ENCODE measurements at regions not wholly inside any gene's neighbourhood (a gene's known extent, or its start where the extent isn't known, plus 50 kb on each side); places are given as distances from the start of the nearest gene placed in this dataset.

DNA sequence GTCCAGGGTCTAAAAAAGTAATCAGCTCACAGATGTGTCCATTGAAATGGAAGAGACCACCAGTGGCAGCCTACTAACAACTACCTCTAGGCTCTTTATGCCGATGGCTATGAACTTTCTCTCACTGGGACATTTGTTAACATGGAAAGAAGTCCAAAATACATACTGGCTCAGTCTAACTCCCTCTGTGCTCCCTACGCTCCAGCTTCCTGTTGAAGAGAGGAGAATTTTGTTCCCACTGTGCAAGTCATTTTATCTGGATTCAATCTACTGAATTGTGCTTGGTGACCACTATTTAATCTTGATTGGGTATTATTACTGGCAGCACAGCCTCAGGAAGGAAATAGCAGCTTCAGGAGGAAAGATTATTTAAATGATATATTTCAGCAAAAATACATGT, 128.8 kb upstream of the ARGLU1 start:
- ATAC-seq (no peak), DNase-seq (ENCODE audit: low spot score) (no peak)
- intact Hi-C loops (cut with DNase I), result no loop called here

DNA sequence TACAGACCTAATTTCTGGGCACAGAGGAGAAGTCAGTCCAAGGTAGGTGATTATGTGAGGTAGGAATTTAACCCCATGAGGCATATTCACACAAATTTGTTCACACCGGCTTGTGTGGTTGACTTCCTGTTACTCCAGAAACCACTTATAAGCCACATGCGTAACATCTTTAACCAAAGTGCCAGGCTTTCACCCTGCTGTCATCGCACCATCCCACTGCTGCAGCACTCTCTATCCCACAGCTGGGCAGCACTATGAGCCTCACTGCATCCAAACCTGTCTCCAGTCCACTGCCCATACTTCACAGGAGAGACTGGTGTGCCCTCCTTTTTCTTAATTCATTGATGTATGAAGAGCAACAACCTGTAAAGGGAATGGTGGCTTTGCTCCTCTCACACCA, 128.2 kb upstream of the ARGLU1 start:
- DNase-seq (ENCODE audit: low spot score) (no peak), ATAC-seq (no peak)
- intact Hi-C loops (cut with DNase I), result no loop called here

DNA sequence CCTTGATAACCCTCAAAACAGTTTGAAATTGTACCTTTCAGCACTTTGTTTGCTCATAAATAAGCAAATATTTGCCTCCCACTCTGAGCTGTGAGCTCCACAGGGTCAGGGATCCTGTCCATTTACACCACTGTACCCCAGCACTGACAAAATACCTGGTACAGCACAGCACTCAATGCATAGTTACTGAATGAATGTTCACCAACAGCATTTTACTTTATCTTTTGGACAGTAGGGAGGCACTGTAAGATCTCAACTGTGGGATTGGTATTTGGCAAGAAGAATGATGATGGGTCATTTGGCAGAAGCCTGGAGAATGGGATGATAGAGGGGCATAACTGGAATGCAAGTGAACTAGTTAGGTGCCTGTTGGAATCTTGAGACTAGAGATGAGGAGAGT, 127.2 kb upstream of the ARGLU1 start:
- intact Hi-C loops (cut with DNase I), result no loop called here
- no peak for ATAC-seq
- DNase-seq (ENCODE audit: low spot score), result no peak

GRCh38 chr13:106691861-106692260, 123.9 kb upstream of the ARGLU1 start:
- ATAC-seq, result no peak

GRCh38 chr13:106691341-106691740, 123.4 kb upstream of the ARGLU1 start:
- ATAC-seq (no peak), DNase-seq (ENCODE audit: low spot score) (no peak)
- intact Hi-C loops (cut with DNase I), result no loop called here

More at GRCh38 chr13:106691861-106692260, 123.9 kb upstream of the ARGLU1 start:
- DNase-seq (ENCODE audit: low spot score), result no peak
- intact Hi-C loops (cut with DNase I), result no loop called here

DNA sequence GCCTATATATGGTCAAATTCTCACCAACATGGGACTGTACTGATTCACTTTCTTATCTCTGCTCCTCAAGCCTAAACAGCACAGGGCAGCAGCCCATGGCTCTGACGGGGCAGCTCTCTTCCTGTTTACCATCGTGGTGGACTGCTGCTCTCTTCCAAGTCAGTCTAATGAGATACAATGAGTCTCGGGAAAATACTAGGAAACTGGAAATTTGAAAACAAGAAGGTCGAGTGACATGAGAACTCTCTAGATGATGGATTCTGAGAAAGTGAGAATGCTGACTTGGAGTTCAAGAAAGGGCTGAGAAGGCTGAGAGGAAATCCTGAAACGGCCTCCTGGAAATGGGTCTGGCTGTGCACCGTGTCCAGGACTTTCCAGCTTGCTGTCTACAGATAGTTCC, 122.8 kb upstream of the ARGLU1 start:
- DNase-seq (ENCODE audit: low spot score) (no peak), ATAC-seq (no peak)

DNA sequence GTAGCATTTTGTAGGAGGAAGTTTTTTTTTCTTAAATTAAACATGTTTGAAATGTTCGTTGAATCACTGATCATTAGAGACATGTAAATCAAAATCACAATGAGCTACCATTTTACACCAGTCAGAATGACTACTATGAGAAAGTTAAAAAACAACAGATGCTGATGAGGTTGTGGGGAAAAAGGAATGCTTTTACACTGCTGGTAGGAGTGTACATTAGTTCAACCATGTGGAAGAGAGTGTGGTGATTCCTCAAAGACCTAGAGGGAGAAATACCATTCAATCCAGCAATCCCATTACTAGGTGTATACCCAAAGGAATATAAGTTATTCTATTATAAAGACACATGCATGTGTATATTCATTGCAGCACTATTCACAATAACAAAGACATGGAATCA, 122.0 kb upstream of the ARGLU1 start:
- ATAC-seq (no peak), DNase-seq (ENCODE audit: low spot score) (no peak)

More for the DNA sequence above, 122.8 kb upstream of the ARGLU1 start:
- intact Hi-C loops (cut with DNase I), result no loop called here

DNA sequence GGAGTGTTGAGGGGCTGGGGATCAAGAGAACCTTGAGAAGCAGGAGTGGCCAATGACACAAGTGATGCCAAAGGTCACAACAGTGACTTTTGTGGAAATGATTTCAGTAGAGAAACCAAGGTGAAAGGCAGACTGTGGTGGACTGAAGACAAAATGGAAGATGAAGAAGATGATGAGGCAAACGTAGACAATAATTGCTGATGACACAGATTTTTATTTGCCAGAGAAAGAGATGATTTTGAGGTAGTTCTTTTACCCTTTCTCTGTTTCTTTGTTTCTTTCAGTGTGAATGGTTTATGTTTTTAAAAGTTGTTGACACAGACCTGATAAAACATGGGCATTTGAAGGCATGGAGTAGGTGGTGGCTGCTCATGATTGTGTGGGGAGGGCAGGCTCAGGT, 121.0 kb upstream of the ARGLU1 start:
- DNase-seq (ENCODE audit: low spot score) (no peak), ATAC-seq (no peak)
- intact Hi-C loops (cut with DNase I), result no loop called here

More for the DNA sequence above, 122.0 kb upstream of the ARGLU1 start:
- intact Hi-C loops (cut with DNase I), result no loop called here

- ATAC-seq, result no peak
- intact Hi-C loops (cut with DNase I), result no loop called here
- no peak for DNase-seq (ENCODE audit: low spot score)
These were observed 118.2 kb upstream of the ARGLU1 start for GRCh38 chr13:106686163-106686562.

GRCh38 chr13:106685143-106685542, 117.2 kb upstream of the ARGLU1 start:
- intact Hi-C loops (cut with DNase I), result no loop called here
- no peak for ATAC-seq
- no peak for DNase-seq (ENCODE audit: low spot score)

GRCh38 chr13:106683918-106684317, 116.0 kb upstream of the ARGLU1 start:
- DNase-seq (ENCODE audit: low spot score) (no peak), ATAC-seq (no peak)
- intact Hi-C loops (cut with DNase I), result no loop called here

DNA sequence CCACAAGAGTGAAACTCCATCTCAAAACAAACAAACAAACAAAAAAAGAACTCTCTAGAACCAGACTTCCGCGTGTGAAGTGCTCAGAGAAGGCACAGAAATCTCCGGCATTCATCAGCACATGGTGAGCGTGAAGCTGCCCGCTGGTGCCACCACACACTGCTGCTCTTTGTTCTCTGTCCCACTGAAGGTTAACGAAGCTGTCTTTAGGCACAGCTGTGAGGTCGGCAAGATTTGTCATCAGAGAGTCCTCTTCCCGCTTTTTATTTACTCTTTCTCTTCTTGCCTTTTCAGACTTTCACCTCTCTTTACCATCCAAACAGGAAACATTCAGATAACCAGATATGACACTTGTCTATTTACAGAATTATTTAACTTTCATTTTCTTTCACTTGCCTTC, 115.2 kb upstream of the ARGLU1 start:
- no peak for ATAC-seq
- intact Hi-C loops (cut with DNase I), result no loop called here
- DNase-seq (ENCODE audit: low spot score), result no peak

GRCh38 chr13:106681997-106682396, 114.1 kb upstream of the ARGLU1 start:
- intact Hi-C loops (cut with DNase I), result no loop called here
- ATAC-seq, result no peak

GRCh38 chr13:106681536-106681935, 113.6 kb upstream of the ARGLU1 start:
- DNase-seq (ENCODE audit: low spot score) (no peak), ATAC-seq (no peak)
- intact Hi-C loops (cut with DNase I), result no loop called here

More at GRCh38 chr13:106681997-106682396, 114.1 kb upstream of the ARGLU1 start:
- DNase-seq (ENCODE audit: low spot score), result no peak

DNA sequence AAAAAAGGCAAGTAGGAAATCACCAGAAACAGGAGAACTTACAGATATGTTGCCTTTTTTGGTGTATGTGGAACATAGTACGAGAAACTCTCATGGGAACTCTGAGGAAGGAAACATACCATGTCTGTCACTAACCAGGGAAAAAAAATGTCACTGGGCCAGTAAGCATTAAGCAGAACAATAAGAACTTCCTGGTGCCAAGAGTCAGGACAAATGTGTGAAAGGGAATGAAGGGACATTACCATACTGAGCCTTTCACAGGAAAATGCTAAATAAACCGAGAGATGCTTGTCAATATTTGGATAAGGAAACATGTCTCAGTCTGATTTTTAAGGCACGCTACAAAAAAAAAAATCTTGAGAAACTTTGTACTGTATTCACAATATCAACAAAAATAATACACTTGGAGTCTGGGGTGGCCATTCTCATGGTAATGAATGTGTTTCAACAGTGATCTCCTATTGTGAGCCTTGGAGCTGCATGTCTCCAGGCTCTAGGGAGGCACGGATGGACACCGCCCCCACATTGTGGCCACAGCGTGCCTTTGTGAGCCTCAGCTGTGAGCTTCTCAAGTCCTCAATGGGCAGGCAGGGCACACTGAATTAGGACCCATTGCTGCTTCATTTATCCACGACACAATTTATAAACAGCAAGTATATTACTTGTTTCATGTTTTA, 113.0 kb upstream of the ARGLU1 start:
- DNase-seq (ENCODE audit: low spot score), result no peak
- intact Hi-C loops (cut with DNase I), result no loop called here
- ATAC-seq, result no peak

DNA sequence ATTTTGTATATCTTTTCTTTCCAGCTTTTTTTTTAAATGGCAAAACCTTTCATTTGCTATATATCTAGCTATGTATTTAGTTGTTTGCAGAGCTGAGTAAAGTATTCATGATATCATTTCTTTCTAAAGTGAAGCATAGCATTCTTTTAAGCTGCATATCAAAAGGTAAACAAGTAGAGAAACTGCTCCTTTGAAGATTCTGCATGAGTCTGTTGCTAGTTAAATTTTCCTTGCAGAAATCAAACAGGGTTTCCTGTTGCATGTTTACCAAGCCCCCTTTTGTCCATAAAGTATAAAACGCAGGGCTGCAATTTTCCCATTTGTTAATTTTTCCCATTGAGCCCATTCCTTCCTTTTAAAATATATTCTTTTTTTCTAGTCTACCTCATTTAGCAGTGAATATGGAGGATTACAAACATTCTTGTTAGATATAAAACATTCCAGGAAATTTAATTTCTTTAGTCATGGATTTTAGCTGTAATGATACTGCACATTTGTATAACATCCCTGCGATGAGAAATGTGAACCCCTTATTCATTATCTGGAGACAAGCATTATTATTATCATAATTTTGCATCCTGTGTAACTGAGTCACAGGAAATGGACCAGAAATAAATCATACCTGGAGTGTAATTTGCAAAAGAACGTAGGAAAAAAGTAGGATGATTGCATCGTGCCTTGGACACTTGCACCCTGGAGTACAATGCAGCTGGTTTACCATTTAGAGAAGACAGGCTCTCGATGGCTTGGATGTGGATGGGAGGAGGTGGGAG, 110.9 kb upstream of the ARGLU1 start:
- DNase-seq (ENCODE audit: low spot score), result no peak
- intact Hi-C loops (cut with DNase I), result no loop called here
- no peak for ATAC-seq

GRCh38 chr13:106675311-106675710, 107.4 kb upstream of the ARGLU1 start:
- no peak for ATAC-seq
- intact Hi-C loops (cut with DNase I), result no loop called here
- DNase-seq (ENCODE audit: low spot score), result no peak

DNA sequence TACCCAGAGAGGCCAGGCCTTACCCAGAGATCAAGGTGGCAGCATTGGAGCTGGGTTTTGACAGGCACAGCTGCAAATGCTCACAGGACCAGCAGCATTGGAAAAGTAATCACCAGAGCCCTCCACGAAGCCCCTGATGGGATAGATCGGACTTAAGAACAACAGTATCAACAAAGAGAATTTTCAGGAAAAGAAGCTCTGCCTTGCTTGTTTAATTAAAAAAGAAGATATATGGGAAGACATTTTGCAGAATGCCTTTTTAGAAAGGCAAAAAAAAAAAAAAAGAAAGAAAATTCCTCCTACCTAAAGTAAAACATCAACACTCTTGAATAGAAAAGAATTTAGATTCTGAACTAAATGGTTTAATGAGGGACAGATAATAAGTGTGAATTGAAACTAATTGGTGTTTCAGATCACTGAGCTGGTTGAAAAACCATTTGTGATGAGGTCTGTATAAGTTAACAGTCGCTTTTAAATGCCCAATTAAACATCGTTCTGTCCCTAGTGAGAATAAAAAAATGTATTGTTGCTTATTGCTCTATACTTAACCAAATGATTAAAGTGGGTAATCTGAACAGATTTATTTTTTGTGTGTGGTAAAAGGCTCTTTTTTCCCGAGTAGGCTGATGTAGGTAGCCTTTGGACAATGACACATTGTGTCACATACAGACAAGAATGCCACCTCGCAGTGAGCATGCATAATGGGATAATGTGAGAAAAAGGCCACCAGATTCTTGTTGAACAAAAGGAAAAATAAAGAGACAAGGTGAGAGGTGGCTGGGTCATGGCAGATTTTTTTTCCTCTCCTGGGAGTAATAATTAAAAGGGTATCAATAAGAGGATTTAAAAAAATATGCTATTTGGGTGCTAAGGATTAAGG, 93.0 kb upstream of the ARGLU1 start:
- ATAC-seq (no peak), DNase-seq (ENCODE audit: low spot score) (no peak)
- intact Hi-C loops (cut with DNase I), result no loop called here

DNA sequence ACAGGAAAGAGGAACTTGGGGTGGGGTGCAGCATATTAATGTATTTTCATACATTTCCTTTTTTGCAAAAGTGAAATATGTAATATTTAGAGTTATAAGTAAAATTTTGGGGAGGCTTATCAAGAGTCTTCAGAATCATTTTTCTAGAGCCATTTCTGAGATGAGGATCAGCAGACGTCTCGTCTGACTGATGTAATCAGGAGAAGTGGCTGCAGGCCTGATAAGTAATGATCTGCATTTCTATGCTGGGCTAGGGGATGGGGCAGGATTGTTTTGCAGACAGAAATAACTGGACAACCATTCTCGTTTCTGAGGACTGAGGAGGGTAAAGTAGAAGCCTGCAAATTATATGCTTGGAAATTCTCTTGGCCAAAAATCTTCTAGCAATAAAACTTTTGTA, 89.2 kb upstream of the ARGLU1 start:
- intact Hi-C loops (cut with DNase I), result no loop called here
- ATAC-seq (no peak), DNase-seq (ENCODE audit: low spot score) (no peak)

- intact Hi-C loops (cut with DNase I), result no loop called here
- no peak for DNase-seq (ENCODE audit: low spot score)
- ATAC-seq, result no peak
These were observed 88.2 kb upstream of the ARGLU1 start for GRCh38 chr13:106656186-106656585.
